ENCODE measurements at regions not wholly inside any gene's neighbourhood (a gene's known extent, or its start where the extent isn't known, plus 50 kb on each side); places are given as distances from the start of the nearest gene placed in this dataset.
A peak's percentile ranks its signal among the peaks of the same experiment; 100 is the strongest.

DNA sequence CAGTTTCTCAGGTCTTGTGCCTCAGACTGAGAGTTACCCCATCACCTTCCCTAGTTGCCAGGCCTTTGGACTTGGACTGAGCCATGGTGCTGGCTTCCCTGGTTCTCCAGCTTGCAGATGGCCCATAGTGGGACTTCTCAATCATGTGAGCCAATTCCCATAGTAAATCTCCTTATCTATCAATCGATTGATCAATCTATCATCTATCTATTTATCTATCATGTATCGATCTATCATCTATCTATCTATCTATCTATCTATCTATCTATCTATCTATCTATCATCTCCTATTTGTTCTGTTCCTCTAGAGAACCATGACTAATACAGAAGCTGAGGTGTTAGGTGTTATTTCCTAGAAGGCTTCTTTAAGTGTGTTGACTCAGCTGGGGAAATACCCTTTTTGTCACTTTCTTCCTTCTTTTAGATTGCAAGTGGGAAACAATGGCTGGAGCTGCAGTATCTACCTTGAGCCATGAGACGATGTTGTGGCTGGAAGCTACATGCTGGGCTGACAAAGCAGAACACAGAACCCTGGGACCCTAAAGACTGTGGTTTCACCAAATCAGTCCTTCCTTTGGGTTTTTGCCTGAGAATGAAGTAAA, 234.7 kb upstream of the GLI3 start:
- Histone ChIP-seq H2AFZ (ENCODE audit: low read length) (no peak overlapping the region), H4K20me1 (ENCODE audit: insufficient read depth, low read length) (no peaks in the 10 kb centered on the region), H3K4me3 (ENCODE audit: insufficient read depth, low read length) (no peak overlapping the region), H3K9me3 (ENCODE audit: low read depth, low read length) (no peaks in the 10 kb centered on the region), H3K4me1 (ENCODE audit: insufficient read depth, low read length) (no peaks in the 10 kb centered on the region), H3K27me3 (ENCODE audit: insufficient read depth, low read length) (peaks cover 21% of the 10 kb centered on the region), H3K27ac (ENCODE audit: low read depth, low read length) (no peak overlapping the region), H3K4me2 (ENCODE audit: insufficient read depth, low read length) (no peak overlapping the region), H3K36me3 (ENCODE audit: insufficient read depth, low read length) (no peaks in the 10 kb centered on the region), H3K79me2 (ENCODE audit: insufficient read depth, low read length) (no peaks in the 10 kb centered on the region)
- TF ChIP-seq, protein P1, sequence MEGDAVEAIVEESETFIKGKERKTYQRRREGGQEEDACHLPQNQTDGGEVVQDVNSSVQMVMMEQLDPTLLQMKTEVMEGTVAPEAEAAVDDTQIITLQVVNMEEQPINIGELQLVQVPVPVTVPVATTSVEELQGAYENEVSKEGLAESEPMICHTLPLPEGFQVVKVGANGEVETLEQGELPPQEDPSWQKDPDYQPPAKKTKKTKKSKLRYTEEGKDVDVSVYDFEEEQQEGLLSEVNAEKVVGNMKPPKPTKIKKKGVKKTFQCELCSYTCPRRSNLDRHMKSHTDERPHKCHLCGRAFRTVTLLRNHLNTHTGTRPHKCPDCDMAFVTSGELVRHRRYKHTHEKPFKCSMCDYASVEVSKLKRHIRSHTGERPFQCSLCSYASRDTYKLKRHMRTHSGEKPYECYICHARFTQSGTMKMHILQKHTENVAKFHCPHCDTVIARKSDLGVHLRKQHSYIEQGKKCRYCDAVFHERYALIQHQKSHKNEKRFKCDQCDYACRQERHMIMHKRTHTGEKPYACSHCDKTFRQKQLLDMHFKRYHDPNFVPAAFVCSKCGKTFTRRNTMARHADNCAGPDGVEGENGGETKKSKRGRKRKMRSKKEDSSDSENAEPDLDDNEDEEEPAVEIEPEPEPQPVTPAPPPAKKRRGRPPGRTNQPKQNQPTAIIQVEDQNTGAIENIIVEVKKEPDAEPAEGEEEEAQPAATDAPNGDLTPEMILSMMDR (IDR thresholded peaks at IDR 0.05; ENCODE audit: extremely low read depth, low read depth, low read length), result no peak
- no peak for DNase-seq (ENCODE audit: insufficient read length, low spot score, missing footprints)

GRCh38 chr7:42469341-42469740, 232.3 kb upstream of the GLI3 start:
- Histone ChIP-seq H3K27me3 (ENCODE audit: insufficient read depth, low read length) (peaks cover 20% of the 10 kb centered on the region), H4K20me1 (ENCODE audit: insufficient read depth, low read length) (no peaks in the 10 kb centered on the region), H3K9me3 (ENCODE audit: low read depth, low read length) (no peaks in the 10 kb centered on the region), H3K27ac (ENCODE audit: low read depth, low read length) (no peak overlapping the region), H3K4me2 (ENCODE audit: insufficient read depth, low read length) (peak overlapping the region; percentile 42), H2AFZ (ENCODE audit: low read length) (peak overlapping the region; percentile 78), H3K4me3 (ENCODE audit: insufficient read depth, low read length) (peak overlapping the region; percentile 16), H3K79me2 (ENCODE audit: insufficient read depth, low read length) (no peaks in the 10 kb centered on the region), H3K4me1 (ENCODE audit: insufficient read depth, low read length) (no peaks in the 10 kb centered on the region), H3K36me3 (ENCODE audit: insufficient read depth, low read length) (no peaks in the 10 kb centered on the region)
- DNase-seq (ENCODE audit: insufficient read length, low spot score, missing footprints), result no peak
- TF ChIP-seq, protein P1 (IDR thresholded peaks at IDR 0.05; ENCODE audit: extremely low read depth, low read depth, low read length), result no peak

DNA sequence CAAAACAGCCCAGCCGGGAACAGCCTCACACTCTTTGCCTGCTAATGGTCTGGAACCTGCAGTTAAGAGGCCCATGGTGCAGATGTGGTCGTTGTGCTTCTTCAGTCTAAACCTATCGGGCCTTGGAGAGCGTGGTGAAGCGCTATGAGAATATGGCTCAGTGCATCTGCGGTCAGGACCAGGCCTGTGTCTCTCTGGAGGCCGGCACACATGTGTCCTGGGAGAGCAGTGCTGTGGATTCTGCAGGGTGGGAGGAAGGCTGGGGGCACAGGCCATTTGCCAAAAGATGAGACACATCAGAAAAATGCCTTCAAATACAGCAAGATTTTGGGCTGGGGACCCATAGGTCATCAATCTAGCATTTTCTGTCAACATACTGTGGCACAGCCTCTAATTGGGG, 231.5 kb upstream of the GLI3 start:
- Histone ChIP-seq H3K27me3 (ENCODE audit: insufficient read depth, low read length) (peaks cover 17% of the 10 kb centered on the region), H3K4me3 (ENCODE audit: insufficient read depth, low read length) (no peak overlapping the region), H2AFZ (ENCODE audit: low read length) (no peak overlapping the region), H3K27ac (ENCODE audit: low read depth, low read length) (no peak overlapping the region), H3K4me1 (ENCODE audit: insufficient read depth, low read length) (no peaks in the 10 kb centered on the region), H3K79me2 (ENCODE audit: insufficient read depth, low read length) (no peaks in the 10 kb centered on the region), H4K20me1 (ENCODE audit: insufficient read depth, low read length) (no peaks in the 10 kb centered on the region), H3K9me3 (ENCODE audit: low read depth, low read length) (no peaks in the 10 kb centered on the region), H3K36me3 (ENCODE audit: insufficient read depth, low read length) (no peaks in the 10 kb centered on the region), H3K4me2 (ENCODE audit: insufficient read depth, low read length) (no peak overlapping the region)
- DNase-seq (ENCODE audit: insufficient read length, low spot score, missing footprints), result no peak
- TF ChIP-seq, protein P1 (IDR thresholded peaks at IDR 0.05; ENCODE audit: extremely low read depth, low read depth, low read length), result no peak

DNA sequence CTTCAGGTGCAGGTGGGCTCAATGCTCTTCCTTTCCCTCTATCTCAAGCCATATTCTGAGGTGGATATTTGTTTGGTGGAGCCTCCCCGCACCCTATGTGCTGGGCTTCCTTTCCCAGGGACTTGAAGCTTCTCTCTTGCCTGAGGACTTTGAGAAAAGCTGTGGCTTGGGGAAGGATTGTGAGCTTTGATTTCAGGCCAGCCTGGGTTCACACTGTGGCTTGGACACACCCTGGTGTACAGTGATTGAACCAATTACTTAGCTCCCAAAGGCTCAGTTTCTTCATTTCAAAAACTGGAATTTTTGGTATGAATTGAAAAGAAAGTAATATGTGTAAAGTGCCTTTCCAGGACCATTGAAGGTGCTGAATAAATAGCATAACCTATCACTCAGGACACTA, 224.5 kb upstream of the GLI3 start:
- H3K4me1 ChIP-seq (ENCODE audit: insufficient read depth, low read length), result peaks cover 3% of the 10 kb centered on the region
- H3K36me3 ChIP-seq (ENCODE audit: insufficient read depth, low read length), result no peaks in the 10 kb centered on the region
- no peaks in the 10 kb centered on the region for H3K9me3 ChIP-seq (ENCODE audit: low read depth, low read length)
- no peak overlapping the region for H3K4me2 ChIP-seq (ENCODE audit: insufficient read depth, low read length)
- no peak overlapping the region for H3K4me3 ChIP-seq (ENCODE audit: insufficient read depth, low read length)
- TF ChIP-seq, protein P1 (IDR thresholded peaks at IDR 0.05; ENCODE audit: extremely low read depth, low read depth, low read length), result no peak
- H3K27ac ChIP-seq (ENCODE audit: low read depth, low read length), result no peak overlapping the region
- H4K20me1 ChIP-seq (ENCODE audit: insufficient read depth, low read length), result no peaks in the 10 kb centered on the region
- DNase-seq (ENCODE audit: insufficient read length, low spot score, missing footprints), result no peak
- H3K79me2 ChIP-seq (ENCODE audit: insufficient read depth, low read length), result no peaks in the 10 kb centered on the region
- peaks cover 13% of the 10 kb centered on the region for H3K27me3 ChIP-seq (ENCODE audit: insufficient read depth, low read length)
- no peak overlapping the region for H2AFZ ChIP-seq (ENCODE audit: low read length)
